Trophoblast cell (in vitro differentiated cells and primary cell): ENCODE measurements at regions not wholly inside any gene's neighbourhood (a gene's known extent, or its start where the extent isn't known, plus 50 kb on each side); places are given as distances from the start of the nearest gene placed in this dataset.

ENCODE experiments used
- DNase-seq, 2 donors: peaks; one replicate each; pipeline ENCODE4 v3.0.0-alpha.2; 2016
- H2AFZ ChIP-seq: 2 replicates; pipeline ENCODE4 v1.6.1; 2013; ENCODE audit warnings: low read length, moderate library complexity, mild to moderate bottlenecking; ENCODE audit not compliant: insufficient read depth, poor library complexity
- H2AK5ac ChIP-seq: 2 replicates; pipeline ENCODE4 v1.6.1; 2013; ENCODE audit warnings: mild to moderate bottlenecking, low read length
- H2BK120ac ChIP-seq: 2 replicates; pipeline ENCODE4 v1.6.1; 2013; ENCODE audit warnings: low read length, mild to moderate bottlenecking, moderate library complexity; ENCODE audit not compliant: insufficient read depth, poor library complexity
- H2BK12ac ChIP-seq: 2 replicates; pipeline ENCODE4 v1.6.1; 2013; ENCODE audit warnings: mild to moderate bottlenecking, low read length, moderate library complexity
- H2BK5ac ChIP-seq: 2 replicates; pipeline ENCODE4 v1.6.1; 2013; ENCODE audit warnings: low read length, low read depth, moderate library complexity, mild to moderate bottlenecking; ENCODE audit not compliant: poor library complexity
- H3K14ac ChIP-seq: 2 replicates; pipeline ENCODE4 v1.6.1; 2013; ENCODE audit warnings: mild to moderate bottlenecking, low read length
- H3K18ac ChIP-seq: 2 replicates; pipeline ENCODE4 v1.6.1; 2013; ENCODE audit warnings: mild to moderate bottlenecking, low read length
- H3K23ac ChIP-seq: 2 replicates; pipeline ENCODE4 v1.6.1; 2013; ENCODE audit warnings: low read length
- H3K27ac ChIP-seq: 2 replicates; pipeline ENCODE4 v1.5.1; 2013; ENCODE audit warnings: low read depth, mild to moderate bottlenecking, inconsistent platforms, low read length, moderate library complexity
- H3K27me3 ChIP-seq: 2 replicates; pipeline ENCODE4 v1.6.1; 2013; ENCODE audit warnings: inconsistent platforms, mild to moderate bottlenecking, low read length, moderate library complexity; ENCODE audit not compliant: insufficient read depth
- H3K36me3 ChIP-seq, 2 experiments: 1 replicate in 1 of 2; 2 replicates in 1 of 2; pipeline ENCODE4 v1.6.1; 2013; ENCODE audit warnings: low read length in 2 of 2, mild to moderate bottlenecking in 2 of 2, moderate library complexity in 1 of 2; ENCODE audit not compliant: insufficient read depth in 2 of 2, control insufficient read depth in 1 of 2
- H3K4ac ChIP-seq: 2 replicates; pipeline ENCODE4 v1.6.1; 2013; ENCODE audit warnings: low read depth, mild to moderate bottlenecking, low read length, moderate library complexity
- H3K4me1 ChIP-seq, 2 experiments: 1 replicate in 1 of 2; 2 replicates in 1 of 2; pipeline ENCODE4 v1.6.1; 2013; ENCODE audit warnings: low read length in 2 of 2, mild to moderate bottlenecking in 2 of 2, moderate library complexity in 1 of 2; ENCODE audit not compliant: insufficient read depth in 2 of 2, control insufficient read depth in 1 of 2
- H3K4me2 ChIP-seq: 2 replicates; pipeline ENCODE4 v1.6.1; 2013; ENCODE audit warnings: inconsistent platforms, mild to moderate bottlenecking, low read length, moderate library complexity
- H3K4me3 ChIP-seq: 2 replicates; pipeline ENCODE4 v1.5.1; 2013; ENCODE audit warnings: mild to moderate bottlenecking, low read depth, low read length, inconsistent platforms
- H3K79me1 ChIP-seq: one replicate; pipeline ENCODE4 v1.6.1; 2013; ENCODE audit warnings: low read length
- H3K79me2 ChIP-seq: 2 replicates; pipeline ENCODE4 v1.6.1; 2013; ENCODE audit warnings: low read length, mild to moderate bottlenecking; ENCODE audit not compliant: control insufficient read depth, insufficient read depth, poor library complexity
- H3K9ac ChIP-seq: 2 replicates; pipeline ENCODE4 v1.6.1; 2013; ENCODE audit warnings: mild to moderate bottlenecking, low read length
- H3K9me3 ChIP-seq: 2 replicates; pipeline ENCODE4 v1.6.1; 2013; ENCODE audit warnings: low read depth, mild to moderate bottlenecking, control low read depth, inconsistent platforms, low read length; ENCODE audit not compliant: insufficient read depth
- H4K12ac ChIP-seq: 2 replicates; pipeline ENCODE4 v1.6.1; 2013; ENCODE audit warnings: low read depth, mild to moderate bottlenecking, low read length, moderate library complexity
- H4K8ac ChIP-seq: 2 replicates; pipeline ENCODE4 v1.6.1; 2013; ENCODE audit warnings: low read depth, mild to moderate bottlenecking, low read length, moderate library complexity
- H4K91ac ChIP-seq: one replicate; pipeline ENCODE4 v1.6.1; 2013; ENCODE audit warnings: low read depth, mild to moderate bottlenecking, low read length, moderate library complexity
- WGBS: extraction: QIAGEN DNeasy Blood & Tissue Kit; methylation state at CpG from one replicate; pipeline ENCODE4 v1.1.7; 2013; ENCODE audit warnings: missing lambda C conversion rate; ENCODE audit not compliant: insufficient read length, insufficient coverage; ENCODE audit errors: extremely low coverage; 5-methylcytosine and 5-hydroxymethylcytosine counted together

GRCh38 chr6:105831311-105832097 lies 254.6 kb upstream of the PRDM1 start:
- H2AFZ ChIP-seq = no peak overlapping the region

GRCh38 chr6:105825210-105825609 lies 260.9 kb upstream of the PRDM1 start:
- Histone ChIP-seq H3K4me3 (no peak overlapping the region), H3K36me3 (no peaks in the 10 kb centered on the region), H3K9me3 (no peaks in the 10 kb centered on the region), H2BK12ac (no peak overlapping the region), H3K27ac (no peak overlapping the region), H3K18ac (no peak overlapping the region), H3K4ac (no peak overlapping the region), H2AK5ac (no peak overlapping the region), H3K9ac (no peak overlapping the region), H3K79me1 (no peaks in the 10 kb centered on the region), H3K4me1 (no peaks in the 10 kb centered on the region), H2BK120ac (no peak overlapping the region), H3K79me2 (no peaks in the 10 kb centered on the region), H3K14ac (no peak overlapping the region), H4K91ac (no peak overlapping the region), H2AFZ (no peak overlapping the region), H2BK5ac (no peak overlapping the region), H4K8ac (no peak overlapping the region), H4K12ac (no peak overlapping the region), H3K27me3 (no peaks in the 10 kb centered on the region), H3K4me2 (no peak overlapping the region), H3K23ac (no peak overlapping the region)
- no peak for DNase-seq
- WGBS = no CpG with 5 or more reads among the region's 1 CpG

More at GRCh38 chr6:105831311-105832097, 254.6 kb upstream of the PRDM1 start:
- Histone ChIP-seq H3K4me1 (peaks cover 0 to 2% of the 10 kb centered on the region in 2 experiments), H3K4me2 (no peak overlapping the region), H4K12ac (no peak overlapping the region), H2AK5ac (no peak overlapping the region), H3K23ac (no peak overlapping the region), H3K27me3 (no peaks in the 10 kb centered on the region), H3K9ac (no peak overlapping the region), H3K4ac (no peak overlapping the region), H4K91ac (no peak overlapping the region), H3K4me3 (no peak overlapping the region), H3K79me1 (no peaks in the 10 kb centered on the region), H4K8ac (no peak overlapping the region), H2BK120ac (no peak overlapping the region), H3K14ac (no peak overlapping the region), H3K36me3 (no peaks in the 10 kb centered on the region), H3K18ac (no peak overlapping the region), H3K27ac (no peak overlapping the region), H3K79me2 (no peaks in the 10 kb centered on the region), H2BK12ac (no peak overlapping the region), H2BK5ac (no peak overlapping the region), H3K9me3 (no peaks in the 10 kb centered on the region)
- no CpG with 5 or more reads among the region's 5 CpGs for WGBS
- DNase-seq = no peak

- H3K23ac ChIP-seq = no peak overlapping the region
- no peaks in the 10 kb centered on the region for H3K79me2 ChIP-seq
- no peak for DNase-seq
- no peak overlapping the region for H4K8ac ChIP-seq
- H3K4me2 ChIP-seq = no peak overlapping the region
- no peaks in the 10 kb centered on the region for H3K79me1 ChIP-seq
- H3K9me3 ChIP-seq = no peaks in the 10 kb centered on the region
- H3K14ac ChIP-seq = no peak overlapping the region
- H2BK5ac ChIP-seq = no peak overlapping the region
- H3K4me1 ChIP-seq = no peaks in the 10 kb centered on the region
- H2AK5ac ChIP-seq = no peak overlapping the region
- H3K4ac ChIP-seq = no peak overlapping the region
- H2AFZ ChIP-seq = no peak overlapping the region
- no peak overlapping the region for H4K91ac ChIP-seq
- H2BK120ac ChIP-seq = no peak overlapping the region
- no peak overlapping the region for H4K12ac ChIP-seq
- no peak overlapping the region for H2BK12ac ChIP-seq
- no peaks in the 10 kb centered on the region for H3K27me3 ChIP-seq
- no peak overlapping the region for H3K18ac ChIP-seq
- no peaks in the 10 kb centered on the region for H3K36me3 ChIP-seq
- no CpG with 5 or more reads among the region's 1 CpG for WGBS
- no peak overlapping the region for H3K4me3 ChIP-seq
- no peak overlapping the region for H3K27ac ChIP-seq
- H3K9ac ChIP-seq = no peak overlapping the region
These were observed 261.4 kb upstream of the PRDM1 start for GRCh38 chr6:105824732-105825131.

GRCh38 chr6:105821777-105822176 lies 264.4 kb upstream of the PRDM1 start:
- Histone ChIP-seq H2BK5ac (no peak overlapping the region), H4K8ac (no peak overlapping the region), H3K79me1 (no peaks in the 10 kb centered on the region), H3K4ac (no peak overlapping the region), H3K9ac (no peak overlapping the region), H3K4me3 (no peak overlapping the region), H3K27ac (no peak overlapping the region), H3K4me1 (no peaks in the 10 kb centered on the region), H3K27me3 (no peaks in the 10 kb centered on the region), H2BK120ac (no peak overlapping the region), H2BK12ac (no peak overlapping the region), H4K12ac (no peak overlapping the region), H3K4me2 (no peak overlapping the region), H3K79me2 (no peaks in the 10 kb centered on the region), H3K36me3 (no peaks in the 10 kb centered on the region), H2AFZ (no peak overlapping the region), H3K18ac (no peak overlapping the region), H3K9me3 (no peaks in the 10 kb centered on the region), H2AK5ac (no peak overlapping the region), H3K23ac (no peak overlapping the region), H3K14ac (no peak overlapping the region), H4K91ac (no peak overlapping the region)
- no peak for DNase-seq
- WGBS = no CpG with 5 or more reads among the region's 1 CpG
